ENCODE measurements at regions not wholly inside any gene's neighbourhood (a gene's known extent, or its start where the extent isn't known, plus 50 kb on each side); places are given as distances from the start of the nearest gene placed in this dataset.

GRCh38 chr2:220913384-220913783, 658.7 kb downstream of the EPHA4 start:
- no peak for TF ChIP-seq EZH2 (IDR thresholded peaks at IDR 0.05; ENCODE audit: borderline replicate concordance)
- no peak for TF ChIP-seq CTCF (IDR thresholded peaks at IDR 0.05; ENCODE audit: poor library complexity)
- no peak for TF ChIP-seq EZH2phosphoT487 (IDR thresholded peaks at IDR 0.05; ENCODE audit: low read depth, severe bottlenecking, unreplicated experiment)

Measured in hepatocyte (in vitro differentiated cells).